Testis (tissue), 2 donors: ENCODE measurements at regions not wholly inside any gene's neighbourhood (a gene's known extent, or its start where the extent isn't known, plus 50 kb on each side); places are given as distances from the start of the nearest gene placed in this dataset.
A peak's percentile ranks its signal among the peaks of the same experiment; 100 is the strongest.

Experiments used
- DNase-seq: peaks from one replicate; pipeline ENCODE4 v3.0.0-alpha.2; 2019
- H3K27ac ChIP-seq, 2 donors: fragments of 200-600 bp; sonication (generic); one replicate each; pipeline ENCODE4 v1.5.1; 2019
- H3K27me3 ChIP-seq: fragments of 200-600 bp; sonication (generic); one replicate; pipeline ENCODE4 v1.5.1; 2019
- H3K36me3 ChIP-seq: fragments of 200-600 bp; sonication (generic); one replicate; pipeline ENCODE4 v1.5.1; 2017; ENCODE audit warnings: low read depth; ENCODE audit errors: missing control alignments
- H3K4me1 ChIP-seq: fragments of 200-600 bp; sonication (generic); one replicate; pipeline ENCODE4 v1.5.1; 2019
- H3K4me3 ChIP-seq, 2 donors: fragments of 200-600 bp; sonication (generic); one replicate each; pipeline ENCODE4 v1.5.1; 2017 to 2019
- H3K9me3 ChIP-seq: fragments of 200-600 bp; sonication (generic); one replicate; pipeline ENCODE4 v1.5.1; 2017
- POLR2A ChIP-seq: fragments of 450-650 bp; IDR thresholded peaks from one replicate; pipeline ENCODE4 v1.6.1; 2017; ENCODE audit warnings: antibody characterized with exemption, mild to moderate bottlenecking, moderate library complexity
- WGBS, 2 donors: methylation state at CpG; one replicate each; pipeline ENCODE4 v1.1.5; 2018; 5-methylcytosine and 5-hydroxymethylcytosine counted together
- intact Hi-C: fragments of 100-400 bp; cut with DNase I; formaldehyde crosslinking; loops from one replicate; pipeline ENCODE4 v1.15.1; 2023; ENCODE audit warnings: low total_unique reads
- TF ChIP-seq, protein P1 (sequence below), 3 experiments: fragments of 450-650 bp in 2 of 3; fragments of 200-600 bp in 1 of 3; sonication (generic) in 1 of 3; IDR thresholded peaks; one replicate each; pipeline ENCODE4 v1.5.1; 2016 to 2019; ENCODE audit warnings: antibody characterized with exemption in 3 of 3, mild to moderate bottlenecking in 2 of 3, moderate library complexity in 1 of 3

DNA sequence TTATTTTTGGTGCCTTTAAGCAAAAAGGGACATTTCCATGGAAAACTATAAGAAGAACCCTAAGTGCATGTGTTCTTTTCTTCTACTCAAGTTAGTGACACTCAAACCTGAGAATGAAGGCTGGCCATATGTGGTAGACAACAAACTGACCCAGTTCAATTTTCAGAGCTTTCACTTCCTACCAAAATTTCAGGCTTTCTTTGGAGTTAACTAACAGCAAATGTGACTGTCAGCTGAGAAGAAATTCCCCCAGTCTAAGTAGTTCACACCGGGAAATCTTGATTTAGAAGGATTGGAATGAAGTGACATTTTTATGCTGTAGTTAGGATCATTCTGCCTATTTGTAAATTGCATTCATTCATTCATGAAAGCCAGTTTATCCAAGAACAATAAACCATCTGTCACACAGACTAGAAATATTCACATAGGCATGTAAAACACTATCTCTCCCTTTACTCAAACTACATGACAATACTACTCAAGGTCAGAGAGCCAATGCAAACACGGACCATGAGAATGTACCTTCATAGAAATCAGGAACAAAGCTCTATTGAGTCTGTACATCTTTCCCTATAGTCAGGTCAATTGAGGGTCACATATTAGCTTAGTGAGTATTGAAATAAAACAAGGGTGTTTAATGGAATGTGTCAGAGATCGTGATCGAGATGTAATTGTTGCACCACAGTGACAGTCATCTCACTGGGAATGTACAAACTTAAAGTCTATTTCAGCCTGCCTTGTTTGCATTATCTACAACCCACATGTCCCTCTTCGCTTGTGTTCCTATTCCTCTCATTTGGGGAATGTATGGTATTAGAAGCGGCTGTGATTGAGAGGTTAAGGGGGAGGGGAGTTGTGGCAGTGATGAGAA lies 113.8 kb upstream of the TGFBR2 start:
- DNase-seq: no peak
- TF ChIP-seq POLR2A: no peak
- TF ChIP-seq, protein P1, sequence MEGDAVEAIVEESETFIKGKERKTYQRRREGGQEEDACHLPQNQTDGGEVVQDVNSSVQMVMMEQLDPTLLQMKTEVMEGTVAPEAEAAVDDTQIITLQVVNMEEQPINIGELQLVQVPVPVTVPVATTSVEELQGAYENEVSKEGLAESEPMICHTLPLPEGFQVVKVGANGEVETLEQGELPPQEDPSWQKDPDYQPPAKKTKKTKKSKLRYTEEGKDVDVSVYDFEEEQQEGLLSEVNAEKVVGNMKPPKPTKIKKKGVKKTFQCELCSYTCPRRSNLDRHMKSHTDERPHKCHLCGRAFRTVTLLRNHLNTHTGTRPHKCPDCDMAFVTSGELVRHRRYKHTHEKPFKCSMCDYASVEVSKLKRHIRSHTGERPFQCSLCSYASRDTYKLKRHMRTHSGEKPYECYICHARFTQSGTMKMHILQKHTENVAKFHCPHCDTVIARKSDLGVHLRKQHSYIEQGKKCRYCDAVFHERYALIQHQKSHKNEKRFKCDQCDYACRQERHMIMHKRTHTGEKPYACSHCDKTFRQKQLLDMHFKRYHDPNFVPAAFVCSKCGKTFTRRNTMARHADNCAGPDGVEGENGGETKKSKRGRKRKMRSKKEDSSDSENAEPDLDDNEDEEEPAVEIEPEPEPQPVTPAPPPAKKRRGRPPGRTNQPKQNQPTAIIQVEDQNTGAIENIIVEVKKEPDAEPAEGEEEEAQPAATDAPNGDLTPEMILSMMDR (IDR thresholded peaks at IDR 0.05): no peak
- no peak overlapping the region for H3K4me3 ChIP-seq
- 75 to 86% methylated on average over 6 of the region's 6 CpGs for WGBS, 2 donors
- H3K27ac ChIP-seq: no peak overlapping the region
- H3K36me3 ChIP-seq: no peaks in the 10 kb centered on the region
- no peaks in the 10 kb centered on the region for H3K27me3 ChIP-seq
- H3K4me1 ChIP-seq: peaks cover 5% of the 10 kb centered on the region
- H3K9me3 ChIP-seq: no peaks in the 10 kb centered on the region
- intact Hi-C loops: no loop called here

DNA sequence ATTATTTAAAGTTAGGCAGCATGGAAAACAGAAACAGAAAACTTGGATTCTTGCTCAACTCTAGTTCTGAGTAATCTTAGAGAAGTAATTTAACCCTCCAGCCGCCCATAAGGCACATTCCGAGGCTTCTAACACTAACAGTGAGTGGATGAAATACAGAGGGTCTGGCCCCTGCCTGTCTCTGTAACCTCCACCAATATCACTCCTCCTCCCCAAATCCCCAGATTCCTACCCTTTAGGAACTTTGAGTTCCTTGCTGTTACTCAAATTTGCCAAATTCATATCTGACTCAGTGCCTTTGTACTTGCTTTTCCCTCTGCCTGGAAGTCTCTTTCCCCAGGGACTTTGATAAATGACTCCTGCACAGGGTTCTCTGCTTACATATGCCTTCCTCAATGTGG lies 112.5 kb upstream of the TGFBR2 start:
- DNase-seq: no peak
- Histone ChIP-seq H3K27me3 (no peaks in the 10 kb centered on the region), H3K27ac (no peak overlapping the region), H3K9me3 (no peaks in the 10 kb centered on the region), H3K36me3 (no peaks in the 10 kb centered on the region), H3K4me3 (no peak overlapping the region), H3K4me1 (peaks cover 5% of the 10 kb centered on the region)
- WGBS, 2 donors: 79 to 80% methylated on average over 2 of the region's 2 CpGs
- TF ChIP-seq POLR2A: no peak
- intact Hi-C loops: no loop called here

DNA sequence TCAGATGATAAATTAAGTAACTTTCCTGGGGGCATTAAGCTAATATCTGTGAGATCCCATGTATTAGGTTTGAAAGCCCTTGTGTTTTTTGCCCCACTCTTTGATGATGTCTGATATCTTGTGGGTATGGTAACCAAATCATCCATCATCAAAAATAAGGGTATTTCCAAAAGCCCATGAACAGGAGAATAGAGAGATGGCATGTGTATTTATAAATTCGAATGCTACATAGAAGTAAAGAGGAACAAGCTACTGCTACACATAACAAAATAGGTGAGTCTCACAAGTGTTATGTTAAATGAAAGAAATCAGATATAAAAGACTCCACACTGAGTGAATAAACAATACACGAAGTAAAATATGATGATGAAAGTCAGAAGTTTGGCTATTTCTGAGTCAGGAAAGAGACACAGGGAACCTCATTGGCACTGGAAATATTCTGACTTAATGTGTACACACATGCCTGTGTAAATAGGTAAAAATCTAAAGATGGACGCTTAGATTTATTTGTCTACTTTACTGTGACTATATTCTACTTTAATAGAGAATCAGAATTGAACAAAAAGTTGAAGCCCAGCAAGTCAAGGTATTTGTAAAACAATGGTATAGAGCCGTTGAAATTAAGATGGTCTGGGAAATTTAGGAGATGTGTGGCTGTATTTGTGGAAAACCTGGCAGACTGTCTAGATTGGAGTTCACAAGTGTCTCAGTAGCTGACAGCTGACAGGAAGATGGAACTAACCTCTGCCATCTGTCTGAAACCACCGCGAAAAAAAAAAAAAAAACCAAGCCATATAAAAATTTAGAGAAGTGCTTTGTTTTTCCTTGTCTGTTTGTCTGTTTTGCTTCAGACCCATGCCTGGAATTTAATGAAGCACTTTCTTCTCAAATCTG lies 111.0 kb upstream of the TGFBR2 start:
- H3K4me3 ChIP-seq: no peak overlapping the region
- H3K27ac ChIP-seq: peak overlapping the region in 1 of 2 donors; percentile 78
- TF ChIP-seq POLR2A: no peak
- TF ChIP-seq, protein P1 (IDR thresholded peaks at IDR 0.05): no peak
- WGBS, 2 donors: 69 to 75% methylated on average over 6 of the region's 6 CpGs
- no peak for DNase-seq
- H3K27me3 ChIP-seq: no peaks in the 10 kb centered on the region
- H3K36me3 ChIP-seq: no peaks in the 10 kb centered on the region
- peaks cover 5% of the 10 kb centered on the region for H3K4me1 ChIP-seq
- no peaks in the 10 kb centered on the region for H3K9me3 ChIP-seq
- intact Hi-C loops: no loop called here

DNA sequence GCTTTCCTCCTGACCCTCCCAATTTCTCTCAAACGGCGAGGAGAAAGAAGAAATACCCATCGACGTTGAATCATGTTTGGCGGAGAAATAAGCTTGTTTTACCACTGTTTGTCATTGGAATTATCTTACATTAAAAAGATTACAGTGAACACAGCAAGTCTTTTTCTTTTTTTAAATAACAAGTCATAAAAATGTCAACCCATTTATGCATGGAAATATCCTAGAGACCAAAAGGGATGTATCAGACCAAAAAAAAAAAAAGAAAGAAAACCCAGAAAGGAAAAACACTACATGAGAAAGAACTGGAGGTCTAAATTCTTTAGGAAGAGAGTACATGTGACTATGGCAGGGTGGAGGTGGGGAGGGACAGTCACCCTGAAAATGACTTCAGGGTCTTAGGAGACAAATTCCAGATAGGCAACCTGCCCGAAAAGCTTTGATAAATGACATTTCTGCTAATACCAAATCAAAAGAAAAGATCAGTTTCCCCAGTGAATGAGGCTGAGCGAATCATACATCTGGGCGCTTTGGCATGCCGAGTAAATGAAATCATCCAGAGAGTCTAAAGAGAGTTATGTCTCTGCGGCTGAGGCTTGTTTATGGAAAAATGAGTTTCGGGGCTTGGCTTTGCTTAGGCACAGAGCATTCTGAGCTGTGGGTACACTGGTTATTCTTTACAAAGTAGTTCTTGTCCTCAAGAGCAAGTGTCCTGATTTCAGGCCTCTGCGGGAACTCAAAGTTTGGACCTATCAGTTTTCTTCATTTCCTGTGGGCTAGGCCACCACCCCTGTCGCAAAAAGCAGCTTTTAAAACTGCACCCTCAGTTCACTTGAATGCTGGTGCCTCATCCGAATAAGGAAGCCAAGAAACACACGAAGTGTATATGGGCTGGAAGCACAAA lies 110.1 kb upstream of the TGFBR2 start:
- Histone ChIP-seq H3K27me3 (no peaks in the 10 kb centered on the region), H3K9me3 (no peaks in the 10 kb centered on the region), H3K27ac (peak overlapping the region; percentile 13 to 78), H3K4me3 (no peak overlapping the region), H3K4me1 (peaks cover 5% of the 10 kb centered on the region), H3K36me3 (no peaks in the 10 kb centered on the region)
- intact Hi-C loops: no loop called here
- TF ChIP-seq, protein P1 (IDR thresholded peaks at IDR 0.05): no peak
- TF ChIP-seq POLR2A: no peak
- no peak for DNase-seq
- WGBS, 2 donors: 59 to 65% methylated on average over 15 of the region's 15 CpGs
